A673 (cell line): ENCODE measurements at regions not wholly inside any gene's neighbourhood (a gene's known extent, or its start where the extent isn't known, plus 50 kb on each side); places are given as distances from the start of the nearest gene placed in this dataset.

Experiments used
- BruUV-seq: library from RNA; stranded (reverse); fragments of 400-500 nt; replicated peaks from 2 replicates; lab custom pipeline; 2021; lab: Mats Ljungman, UMichigan
- CTCF ChIA-PET: fragments of 300-600 bp; sonication (Branson Sonifier 250); formaldehyde crosslinking; loops from one replicate; lab custom pipeline; 2022; ENCODE audit warnings: antibody characterized with exemption; lab: Charles Lee
- POLR2A ChIA-PET: fragments of 300-600 bp; sonication (Branson Sonifier 250); formaldehyde crosslinking; loops from one replicate; lab custom pipeline; 2022; ENCODE audit warnings: antibody characterized with exemption; ENCODE audit not compliant: low non-redundant PET; lab: Charles Lee
- DNase-seq: peaks from one replicate; pipeline ENCODE4 v3.0.0-alpha.2; 2015; ENCODE audit warnings: low spot score
- H3K27ac ChIP-seq: fragments of 200-600 bp; sonication (generic); 2 replicates; pipeline ENCODE4 v1.5.1; 2016; ENCODE audit warnings: mixed run types, low read depth, mild to moderate bottlenecking, mixed read lengths, antibody characterized with exemption, low read length; ENCODE audit not compliant: poor library complexity, severe bottlenecking
- H3K27me3 ChIP-seq: fragments of 200-600 bp; sonication (generic); replicated peaks from 2 replicates; pipeline ENCODE4 v1.6.1; 2017; ENCODE audit warnings: mixed run types, low read depth, mild to moderate bottlenecking, mixed read lengths, antibody characterized with exemption, low read length; ENCODE audit not compliant: insufficient read depth, poor library complexity
- H3K36me3 ChIP-seq: fragments of 200-600 bp; sonication (generic); 2 replicates; pipeline ENCODE4 v1.6.1; 2016; ENCODE audit warnings: mixed run types, mild to moderate bottlenecking, mixed read lengths, antibody characterized with exemption, low read length; ENCODE audit not compliant: insufficient read depth, poor library complexity, severe bottlenecking
- H3K4me1 ChIP-seq: fragments of 200-600 bp; sonication (generic); 2 replicates; pipeline ENCODE4 v1.6.1; 2017; ENCODE audit warnings: mixed run types, mild to moderate bottlenecking, mixed read lengths, antibody characterized with exemption, low read length; ENCODE audit not compliant: insufficient read depth, poor library complexity, severe bottlenecking
- H3K4me3 ChIP-seq: fragments of 200-600 bp; sonication (generic); 2 replicates; pipeline ENCODE4 v1.5.1; 2016; ENCODE audit warnings: low read depth, mixed run types, mild to moderate bottlenecking, mixed read lengths, low read length; ENCODE audit not compliant: poor library complexity, severe bottlenecking
- H3K9me3 ChIP-seq: fragments of 200-600 bp; sonication (generic); 2 replicates; pipeline ENCODE4 v1.6.1; 2016; ENCODE audit warnings: mixed run types, low read depth, mild to moderate bottlenecking, mixed read lengths, antibody characterized with exemption, low read length; ENCODE audit not compliant: poor library complexity, severe bottlenecking
- CTCF ChIP-seq: fragments of 300-800, 200-600 bp; sonication (generic); conservative IDR thresholded peaks from 2 replicates; pipeline ENCODE4 v1.5.1; 2017; ENCODE audit warnings: low read depth, mild to moderate bottlenecking, antibody characterized with exemption, low read length, moderate library complexity, mixed read lengths
- EZH2 ChIP-seq: fragments of 200-600 bp; sonication (generic); IDR thresholded peaks from 2 replicates; pipeline ENCODE4 v1.6.1; 2017; ENCODE audit warnings: borderline replicate concordance, low read depth, mild to moderate bottlenecking, mixed read lengths, antibody characterized with exemption, low read length; ENCODE audit not compliant: poor library complexity, severe bottlenecking
- intact Hi-C: fragments of 100-400 bp; cut with micrococcal nuclease; formaldehyde crosslinking; loops from one replicate; pipeline ENCODE4 v1.10.0; 2022; ENCODE audit not compliant: unreplicated experiment

- Histone ChIP-seq H3K27ac (no peak overlapping the region), H3K27me3 (no peaks in the 10 kb centered on the region), H3K9me3 (no peaks in the 10 kb centered on the region), H3K36me3 (no peaks in the 10 kb centered on the region), H3K4me1 (no peaks in the 10 kb centered on the region), H3K4me3 (no peak overlapping the region)
- intact Hi-C loops = no loop called here
- BruUV-seq = no TSS peak
- ChIA-PET CTCF (no interaction called here), POLR2A (no interaction called here)
- no peak for TF ChIP-seq EZH2
- TF ChIP-seq CTCF = no peak
- DNase-seq = no peak
These were observed 1486.6 kb downstream of the AACS start for GRCh38 chr12:126551869-126552268.

GRCh38 chr12:126554625-126555024 lies 1489.4 kb downstream of the AACS start:
- no peaks in the 10 kb centered on the region for H3K36me3 ChIP-seq
- TF ChIP-seq EZH2 = no peak
- TF ChIP-seq CTCF = no peak
- no TSS peak for BruUV-seq
- ChIA-PET CTCF (no interaction called here), POLR2A (no interaction called here)
- no peak overlapping the region for H3K4me3 ChIP-seq
- no peaks in the 10 kb centered on the region for H3K4me1 ChIP-seq
- no peaks in the 10 kb centered on the region for H3K27me3 ChIP-seq
- no peak for DNase-seq
- no peaks in the 10 kb centered on the region for H3K9me3 ChIP-seq
- intact Hi-C loops = no loop called here
- H3K27ac ChIP-seq = no peak overlapping the region

- Histone ChIP-seq H3K4me3 (no peak overlapping the region), H3K9me3 (no peaks in the 10 kb centered on the region), H3K4me1 (no peaks in the 10 kb centered on the region), H3K36me3 (no peaks in the 10 kb centered on the region), H3K27me3 (no peaks in the 10 kb centered on the region), H3K27ac (no peak overlapping the region)
- POLR2A ChIA-PET = no interaction called here
- no peak for DNase-seq
- TF ChIP-seq CTCF (no peak), EZH2 (no peak)
- BruUV-seq = no TSS peak
- intact Hi-C loops = no loop called here
- CTCF ChIA-PET = no interaction called here
These were observed 1492.4 kb downstream of the AACS start for GRCh38 chr12:126557659-126558058.
